Keratinocyte (primary cell): ENCODE measurements at regions not wholly inside any gene's neighbourhood (a gene's known extent, or its start where the extent isn't known, plus 50 kb on each side); places are given as distances from the start of the nearest gene placed in this dataset.

Experiments used
- DNase-seq: peaks from one replicate; pipeline ENCODE4 v3.0.0-alpha.2; 2011; ENCODE audit warnings: low read depth, missing footprints, low spot score
- FAIRE-seq: peaks from 2 replicates; lab custom pipeline; 2011; peaks lifted over from hg19 to GRCh38; lab: Jason Lieb, UNC
- H2AFZ ChIP-seq: 2 replicates; pipeline ENCODE4 v1.6.0; 2012; ENCODE audit warnings: low read length, control low read depth, inconsistent platforms; ENCODE audit not compliant: control insufficient read depth
- H3K27ac ChIP-seq: 2 replicates; pipeline ENCODE4 v1.5.1; 2011; ENCODE audit warnings: low read length; ENCODE audit not compliant: control insufficient read depth, insufficient read depth
- H3K27me3 ChIP-seq: 3 replicates; pipeline ENCODE4 v1.6.0; 2011; ENCODE audit warnings: low read length; ENCODE audit not compliant: control insufficient read depth, insufficient read depth; ENCODE audit errors: extremely low read depth
- H3K36me3 ChIP-seq, 2 experiments: 2 replicates in 1 of 2; 3 replicates in 1 of 2; pipeline ENCODE4 v1.5.1; 2011; ENCODE audit warnings: low read length in 2 of 2, mild to moderate bottlenecking in 1 of 2; ENCODE audit not compliant: control insufficient read depth in 2 of 2, insufficient read depth in 2 of 2; ENCODE audit errors: extremely low read depth in 1 of 2
- H3K4me1 ChIP-seq: 3 replicates; pipeline ENCODE4 v1.5.1; 2011; ENCODE audit warnings: low read length; ENCODE audit not compliant: control insufficient read depth, insufficient read depth; ENCODE audit errors: extremely low read depth
- H3K4me2 ChIP-seq: 3 replicates; pipeline ENCODE4 v1.6.0; 2011; ENCODE audit warnings: low read depth, low read length; ENCODE audit not compliant: control insufficient read depth, insufficient read depth; ENCODE audit errors: extremely low read depth
- H3K4me3 ChIP-seq, 3 experiments: fragments of 200-600 bp in 1 of 3; sonication (generic) in 1 of 3; 2 replicates in 2 of 3; 3 replicates in 1 of 3; pipeline ENCODE4 v1.5.1; 2011 to 2016; ENCODE audit warnings: low read length in 3 of 3, mild to moderate bottlenecking in 3 of 3, control low read depth in 2 of 3, inconsistent platforms in 1 of 3, low read depth in 1 of 3, mixed read lengths in 1 of 3, mixed run types in 1 of 3, moderate library complexity in 1 of 3; ENCODE audit not compliant: control insufficient read depth in 2 of 3, insufficient read depth in 2 of 3; ENCODE audit errors: extremely low read depth in 1 of 3
- H3K79me2 ChIP-seq: 2 replicates; pipeline ENCODE4 v1.6.0; 2012; ENCODE audit warnings: low read length; ENCODE audit not compliant: control insufficient read depth, insufficient read depth
- H3K9ac ChIP-seq: 3 replicates; pipeline ENCODE4 v1.6.0; 2011; ENCODE audit warnings: low read length; ENCODE audit not compliant: control insufficient read depth, insufficient read depth; ENCODE audit errors: extremely low read depth
- H3K9me1 ChIP-seq: 3 replicates; pipeline ENCODE4 v1.6.0; 2011; ENCODE audit warnings: low read length; ENCODE audit not compliant: control insufficient read depth, insufficient read depth; ENCODE audit errors: extremely low read depth
- H3K9me3 ChIP-seq: 2 replicates; pipeline ENCODE4 v1.5.1; 2012; ENCODE audit warnings: low read depth, low read length; ENCODE audit not compliant: control insufficient read depth
- H4K20me1 ChIP-seq: 3 replicates; pipeline ENCODE4 v1.6.0; 2011; ENCODE audit warnings: low read length; ENCODE audit not compliant: control insufficient read depth, insufficient read depth; ENCODE audit errors: extremely low read depth
- CTCF ChIP-seq, 3 experiments: IDR thresholded peaks in 1 of 3; conservative IDR thresholded peaks in 1 of 3; optimal IDR thresholded peaks in 1 of 3; 2 replicates in 2 of 3; 3 replicates in 1 of 3; pipeline versions ENCODE3 to v1.5.1; 2011; ENCODE audit warnings: low read length in 3 of 3, mild to moderate bottlenecking in 3 of 3, moderate library complexity in 2 of 3, control low read depth in 1 of 3, inconsistent platforms in 1 of 3; ENCODE audit not compliant: insufficient read depth in 2 of 3; ENCODE audit errors: extremely low read depth in 1 of 3
- EZH2 ChIP-seq: IDR thresholded peaks from one replicate; pipeline ENCODE4 v1.6.1; 2012; ENCODE audit warnings: inconsistent platforms, mild to moderate bottlenecking, low read length, moderate library complexity
- dilution Hi-C: fragments of 300-500 bp; cut with MboI; formaldehyde crosslinking; loops from one replicate; pipeline ENCODE4 v1.7.0; 2020; ENCODE audit warnings: low sequenced_read_pairs; ENCODE audit not compliant: extremely low pct_ligation_motif_present

- no peak overlapping the region for H2AFZ ChIP-seq
- no peaks in the 10 kb centered on the region for H3K36me3 ChIP-seq
- no peak overlapping the region for H3K4me2 ChIP-seq
- H3K4me3 ChIP-seq, result no peak overlapping the region
- dilution Hi-C loops, result no loop called here
- H3K9me3 ChIP-seq, result no peaks in the 10 kb centered on the region
- H4K20me1 ChIP-seq, result no peaks in the 10 kb centered on the region
- TF ChIP-seq CTCF (optimal IDR thresholded peaks at IDR 0.05 in 1 of 3, IDR thresholded peaks at IDR 0.05 in 1 of 3, conservative IDR thresholded peaks at IDR 0.05 in 1 of 3; ENCODE audit: extremely low read depth in 1 of 3, insufficient read depth in 2 of 3, low read length in 3 of 3), result no peak
- TF ChIP-seq EZH2, result no peak
- H3K79me2 ChIP-seq, result no peaks in the 10 kb centered on the region
- H3K27me3 ChIP-seq, result peaks cover 5% of the 10 kb centered on the region
- no peak for DNase-seq
- no peaks in the 10 kb centered on the region for H3K4me1 ChIP-seq
- no peak for FAIRE-seq
- no peak overlapping the region for H3K27ac ChIP-seq
- no peak overlapping the region for H3K9ac ChIP-seq
- H3K9me1 ChIP-seq, result no peaks in the 10 kb centered on the region
Measured at GRCh38 chr9:19614294-19614693, 174.5 kb downstream of the SLC24A2 start.

- Histone ChIP-seq H3K27ac (no peak overlapping the region), H3K36me3 (no peaks in the 10 kb centered on the region), H4K20me1 (no peaks in the 10 kb centered on the region), H3K4me3 (no peak overlapping the region), H3K79me2 (no peaks in the 10 kb centered on the region), H3K27me3 (no peaks in the 10 kb centered on the region), H3K4me2 (no peak overlapping the region), H2AFZ (no peak overlapping the region), H3K9me1 (no peaks in the 10 kb centered on the region), H3K9me3 (no peaks in the 10 kb centered on the region), H3K9ac (no peak overlapping the region), H3K4me1 (no peaks in the 10 kb centered on the region)
- DNase-seq (no peak), FAIRE-seq (no peak)
- TF ChIP-seq CTCF (optimal IDR thresholded peaks at IDR 0.05 in 1 of 3, IDR thresholded peaks at IDR 0.05 in 1 of 3, conservative IDR thresholded peaks at IDR 0.05 in 1 of 3; ENCODE audit: extremely low read depth in 1 of 3, insufficient read depth in 2 of 3, low read length in 3 of 3) (no peak), EZH2 (no peak)
- dilution Hi-C loops, result no loop called here
Measured at GRCh38 chr9:19600538-19600937, 188.3 kb downstream of the SLC24A2 start.
